GM10266 (cell line): ENCODE measurements at regions not wholly inside any gene's neighbourhood (a gene's known extent, or its start where the extent isn't known, plus 50 kb on each side); places are given as distances from the start of the nearest gene placed in this dataset.

Source experiments
- DNase-seq: peaks from one replicate; pipeline ENCODE4 v3.0.0; 2012; ENCODE audit errors: extremely low spot score
- CTCF ChIP-seq: IDR thresholded peaks from 2 replicates; pipeline ENCODE4 v1.5.1; 2012; ENCODE audit warnings: mild to moderate bottlenecking, low read depth; ENCODE audit not compliant: control insufficient read depth, insufficient read depth; ENCODE audit errors: missing control alignments

- no peak for DNase-seq
These were observed 390.6 kb upstream of the ERCC4 start for GRCh38 chr16:13529193-13529982.

GRCh38 chr16:13540771-13541170, 379.2 kb upstream of the ERCC4 start:
- no peak for DNase-seq
- TF ChIP-seq CTCF = no peak

More at GRCh38 chr16:13529193-13529982, 390.6 kb upstream of the ERCC4 start:
- TF ChIP-seq CTCF = no peak

- no peak for DNase-seq
- TF ChIP-seq CTCF = no peak
These were observed 377.7 kb upstream of the ERCC4 start for GRCh38 chr16:13542284-13542683.

- TF ChIP-seq CTCF = no peak
These were observed 376.1 kb upstream of the ERCC4 start for GRCh38 chr16:13543850-13544249.

GRCh38 chr16:13545271-13545670, 374.7 kb upstream of the ERCC4 start:
- DNase-seq = no peak
- no peak for TF ChIP-seq CTCF

More at GRCh38 chr16:13543850-13544249, 376.1 kb upstream of the ERCC4 start:
- DNase-seq = no peak

GRCh38 chr16:13550254-13550653, 369.7 kb upstream of the ERCC4 start:
- no peak for TF ChIP-seq CTCF
- DNase-seq = no peak
